H54 (cell line): ENCODE measurements at regions not wholly inside any gene's neighbourhood (a gene's known extent, or its start where the extent isn't known, plus 50 kb on each side); places are given as distances from the start of the nearest gene placed in this dataset.

Experiments used
- DNase-seq: peaks from one replicate; pipeline ENCODE4 v3.0.0; 2011; ENCODE audit warnings: low spot score, mixed read lengths; ENCODE audit not compliant: insufficient read length
- FAIRE-seq: peaks from 3 replicates; lab custom pipeline; 2011; peaks lifted over from hg19 to GRCh38; lab: Jason Lieb, UNC
- POLR2A ChIP-seq: IDR thresholded peaks from 2 replicates; pipeline ENCODE4 v1.6.1; 2011; ENCODE audit warnings: low read depth, mild to moderate bottlenecking, low read length

- FAIRE-seq (no peak), DNase-seq (no peak)
- TF ChIP-seq POLR2A = no peak
Measured at GRCh38 chr20:10943686-10944265, 270.0 kb upstream of the JAG1 start.

GRCh38 chr20:10946124-10946880 is 272.5 kb upstream of the JAG1 start:
- TF ChIP-seq POLR2A = no peak
- FAIRE-seq (no peak), DNase-seq (no peak)

GRCh38 chr20:10947726-10948125 is 273.9 kb upstream of the JAG1 start:
- no peak for TF ChIP-seq POLR2A
- DNase-seq = no peak
- FAIRE-seq = no peak

- no peak for TF ChIP-seq POLR2A
- FAIRE-seq = no peak
- no peak for DNase-seq
Measured at GRCh38 chr20:10949930-10950783, 276.4 kb upstream of the JAG1 start.

- DNase-seq (no peak), FAIRE-seq (no peak)
- no peak for TF ChIP-seq POLR2A
Measured at GRCh38 chr20:10951216-10951615, 277.4 kb upstream of the JAG1 start.

GRCh38 chr20:10951904-10952303 is 278.1 kb upstream of the JAG1 start:
- no peak for TF ChIP-seq POLR2A
- FAIRE-seq (no peak), DNase-seq (no peak)

GRCh38 chr20:10953437-10953836 is 279.6 kb upstream of the JAG1 start:
- DNase-seq (no peak), FAIRE-seq (no peak)
- no peak for TF ChIP-seq POLR2A

GRCh38 chr20:10954137-10954840 is 280.5 kb upstream of the JAG1 start:
- FAIRE-seq (no peak), DNase-seq (no peak)
- TF ChIP-seq POLR2A = no peak

GRCh38 chr20:10954908-10955580 is 281.2 kb upstream of the JAG1 start:
- FAIRE-seq (no peak), DNase-seq (no peak)
- TF ChIP-seq POLR2A = no peak

- DNase-seq (no peak), FAIRE-seq (no peak)
- no peak for TF ChIP-seq POLR2A
Measured at GRCh38 chr20:10958279-10958678, 284.5 kb upstream of the JAG1 start.

GRCh38 chr20:10960416-10960815 is 286.6 kb upstream of the JAG1 start:
- FAIRE-seq (no peak), DNase-seq (no peak)
- TF ChIP-seq POLR2A = no peak

- no peak for TF ChIP-seq POLR2A
- no peak for DNase-seq
- no peak for FAIRE-seq
Measured at GRCh38 chr20:10961651-10962288, 288.0 kb upstream of the JAG1 start.

- no peak for FAIRE-seq
- no peak for DNase-seq
- no peak for TF ChIP-seq POLR2A
Measured at GRCh38 chr20:10962937-10963336, 289.1 kb upstream of the JAG1 start.
